HepG2 (cell line): ENCODE measurements at regions not wholly inside any gene's neighbourhood (a gene's known extent, or its start where the extent isn't known, plus 50 kb on each side); places are given as distances from the start of the nearest gene placed in this dataset.

ENCODE experiments used
- ATAC-seq: fragments of 200-7000 bp; cut with Tn5 transposase; 3 replicates; pipeline ENCODE4 v1.9.1; 2020; ENCODE audit warnings: mild to moderate bottlenecking, moderate library complexity
- BruUV-seq: library from RNA; stranded (reverse); fragments of 400-500 nt; replicated peaks from 2 replicates; lab custom pipeline; 2021; lab: Mats Ljungman, UMichigan
- CTCF ChIA-PET: fragments of 300-600 bp; formaldehyde crosslinking; extraction: SDS; loops from one replicate; lab custom pipeline; 2021; ENCODE audit warnings: low total read pairs, inconsistent platforms, low intra/inter-chr PET ratio; lab: Yijun Ruan, JAX
- POLR2A ChIA-PET: fragments of 350-600 bp; sonication (Branson Sonifier 250); formaldehyde crosslinking; loops from one replicate; lab custom pipeline; 2020; ENCODE audit warnings: antibody characterized with exemption, inconsistent platforms; lab: Yijun Ruan, JAX
- DNase-seq: peaks from one replicate; pipeline ENCODE4 v3.0.0-alpha.2; 2015; ENCODE audit warnings: low spot score
- FAIRE-seq: peaks from 3 replicates; lab custom pipeline; 2011; peaks lifted over from hg19 to GRCh38; lab: Jason Lieb, UNC
- H2AFZ ChIP-seq: one replicate; pipeline ENCODE4 v1.6.1; 2011; ENCODE audit warnings: low read length, inconsistent platforms
- H3K27ac ChIP-seq: fragments of 300-600 bp; 3 replicates; pipeline ENCODE4 v1.8.0; 2011; ENCODE audit warnings: mixed run types, mild to moderate bottlenecking, mixed read lengths, low read length, inconsistent platforms; ENCODE audit not compliant: insufficient read depth; ENCODE audit errors: extremely low read length
- H3K27me3 ChIP-seq, 2 experiments: fragments of 200-600 bp in 1 of 2; 2 replicates in 1 of 2; 3 replicates in 1 of 2; pipeline versions ENCODE4 v1.6.0 to v1.8.0; 2011; ENCODE audit warnings: low read length in 2 of 2, mild to moderate bottlenecking in 2 of 2, moderate library complexity in 2 of 2, inconsistent platforms in 1 of 2; ENCODE audit not compliant: insufficient read depth in 2 of 2, control insufficient read depth in 1 of 2
- H3K36me3 ChIP-seq, 2 experiments: fragments of 200-600 bp in 1 of 2; replicated peaks in 1 of 2; 2 replicates in 1 of 2; 3 replicates in 1 of 2; pipeline versions ENCODE4 v1.5.1 to v1.8.0; 2011; ENCODE audit warnings: low read length in 2 of 2, inconsistent platforms in 1 of 2; ENCODE audit not compliant: insufficient read depth in 2 of 2, control insufficient read depth in 1 of 2
- H3K4me1 ChIP-seq: 2 replicates; pipeline ENCODE4 v1.5.1; 2012; ENCODE audit warnings: low read length, inconsistent platforms; ENCODE audit not compliant: insufficient read depth
- H3K4me2 ChIP-seq: 2 replicates; pipeline ENCODE4 v1.6.0; 2011; ENCODE audit warnings: low read depth, low read length, inconsistent platforms
- H3K4me3 ChIP-seq, 3 experiments: fragments of 200-600 bp in 1 of 3; sonication (generic), shearing (Covaris generic) in 1 of 3; replicated peaks in 1 of 3; 2 replicates each; pipeline ENCODE4 v1.5.1; 2011 to 2016; ENCODE audit warnings: low read length in 3 of 3, inconsistent platforms in 2 of 3, low read depth in 2 of 3, mild to moderate bottlenecking in 2 of 3, control low read depth in 1 of 3, mixed read lengths in 1 of 3; ENCODE audit not compliant: insufficient read depth in 1 of 3
- H3K79me2 ChIP-seq: one replicate; pipeline ENCODE4 v1.6.1; 2011; ENCODE audit warnings: low read length, inconsistent platforms; ENCODE audit not compliant: insufficient read depth
- H3K9ac ChIP-seq: 2 replicates; pipeline ENCODE4 v1.6.0; 2011; ENCODE audit warnings: mild to moderate bottlenecking, low read depth, low read length, inconsistent platforms; ENCODE audit not compliant: insufficient read depth
- H3K9me3 ChIP-seq: 2 replicates; pipeline ENCODE4 v1.5.1; 2012; ENCODE audit warnings: mild to moderate bottlenecking, low read length
- H4K20me1 ChIP-seq: 2 replicates; pipeline ENCODE4 v1.6.0; 2011; ENCODE audit warnings: inconsistent platforms, mild to moderate bottlenecking, low read length, moderate library complexity; ENCODE audit not compliant: insufficient read depth
- BORCS8-MEF2B ChIP-seq: sonication (generic); formaldehyde crosslinking; IDR thresholded peaks from 2 replicates; pipeline ENCODE4 v1.8.0; 2022; ENCODE audit warnings: mild to moderate bottlenecking, missing genetic modification reagents
- FOXO4 ChIP-seq: sonication (generic); formaldehyde crosslinking; conservative IDR thresholded peaks from 2 replicates; pipeline ENCODE4 v1.8.1; 2023; ENCODE audit warnings: missing genetic modification reagents
- HINFP ChIP-seq: sonication (generic); formaldehyde crosslinking; IDR thresholded peaks from 2 replicates; pipeline ENCODE4 v1.4.0; 2020; ENCODE audit warnings: low read depth, mild to moderate bottlenecking, missing genetic modification reagents
- NCOA5 ChIP-seq: sonication (generic); formaldehyde crosslinking; IDR thresholded peaks from 2 replicates; pipeline ENCODE4 v1.4.0; 2020; ENCODE audit warnings: missing genetic modification reagents
- REPIN1 ChIP-seq: sonication (generic); formaldehyde crosslinking; IDR thresholded peaks from 2 replicates; pipeline ENCODE4 v1.8.0; 2022; ENCODE audit warnings: missing genetic modification reagents, low read depth, mild to moderate bottlenecking, borderline replicate concordance
- RFX1 ChIP-seq: fragments of 450-650 bp; IDR thresholded peaks from 2 replicates; pipeline ENCODE4 v1.6.1; 2017
- SMARCC2 ChIP-seq: fragments of 450-650 bp; IDR thresholded peaks from 2 replicates; pipeline ENCODE4 v1.6.1; 2017; ENCODE audit warnings: antibody characterized with exemption, mild to moderate bottlenecking
- SNAPC2 ChIP-seq: sonication (generic); formaldehyde crosslinking; IDR thresholded peaks from 2 replicates; pipeline ENCODE4 v1.8.1; 2022; ENCODE audit warnings: mild to moderate bottlenecking, missing genetic modification reagents
- TARDBP ChIP-seq: sonication (generic); formaldehyde crosslinking; IDR thresholded peaks from 2 replicates; pipeline ENCODE4 v1.8.0; 2022; ENCODE audit warnings: mild to moderate bottlenecking, missing genetic modification reagents
- ZBTB39 ChIP-seq: sonication (generic); formaldehyde crosslinking; IDR thresholded peaks from 2 replicates; pipeline ENCODE4 v1.5.0; 2020; ENCODE audit warnings: missing genetic modification reagents
- ZFY ChIP-seq: sonication (generic); formaldehyde crosslinking; IDR thresholded peaks from 2 replicates; pipeline ENCODE4 v1.4.0; 2020; ENCODE audit warnings: missing genetic modification reagents
- ZNF557 ChIP-seq: sonication (generic); formaldehyde crosslinking; IDR thresholded peaks from 2 replicates; pipeline ENCODE4 v1.4.0; 2020; ENCODE audit warnings: missing genetic modification reagents
- ZNF674 ChIP-seq: sonication (generic); formaldehyde crosslinking; IDR thresholded peaks from 2 replicates; pipeline ENCODE4 v1.5.0; 2020; ENCODE audit warnings: low read depth, mild to moderate bottlenecking, missing genetic modification reagents
- ZNF777 ChIP-seq: sonication (generic); formaldehyde crosslinking; IDR thresholded peaks from 2 replicates; pipeline ENCODE4 v1.4.0; 2020; ENCODE audit warnings: missing genetic modification reagents
- WGBS: methylation state at CpG from one replicate; pipeline ENCODE4 v1.1.6; 2017; ENCODE audit warnings: low lambda C conversion rate; 5-methylcytosine and 5-hydroxymethylcytosine counted together
- in situ Hi-C: cut with HindIII; loops from 2 replicates; pipeline ENCODE4 v1.10.0; 2017; ENCODE audit warnings: low pct_unique_long_range_greater_than_20kb; ENCODE audit not compliant: extremely low pct_ligation_motif_present
- intact Hi-C: fragments of 100-400 bp; cut with micrococcal nuclease; formaldehyde crosslinking; loops from one replicate; pipeline ENCODE4 v1.10.0; 2022; ENCODE audit not compliant: unreplicated experiment

GRCh38 chr4:140240237-140240636 lies 86.3 kb upstream of the MAML3 start (continued):
- TF ChIP-seq NCOA5 = no peak

DNA sequence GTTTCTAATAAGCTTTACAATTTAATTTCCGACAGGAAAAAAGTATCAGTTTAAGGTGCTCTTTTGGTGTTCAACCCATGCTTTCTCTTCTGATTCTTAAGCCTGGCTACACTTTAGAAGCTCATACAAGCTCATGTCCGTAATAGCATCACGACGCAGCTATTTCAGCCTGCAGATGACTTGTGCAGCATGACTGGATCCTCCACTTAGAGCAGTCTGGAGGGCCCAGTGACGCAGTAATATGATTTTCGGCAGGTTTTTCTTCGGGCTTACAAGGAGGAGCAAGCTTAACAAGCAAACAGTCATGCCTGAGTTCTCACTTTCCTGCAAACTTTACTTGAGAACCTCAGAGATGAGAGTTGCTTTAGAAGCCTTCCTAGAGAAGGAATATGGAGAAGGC lies 85.3 kb upstream of the MAML3 start:
- Histone ChIP-seq H3K79me2 (no peaks in the 10 kb centered on the region), H3K4me3 (no peak overlapping the region), H3K4me1 (no peaks in the 10 kb centered on the region), H4K20me1 (no peaks in the 10 kb centered on the region), H3K36me3 (no peaks in the 10 kb centered on the region), H3K9me3 (no peaks in the 10 kb centered on the region), H3K4me2 (no peak overlapping the region), H3K27me3 (peaks cover 0 to 24% of the 10 kb centered on the region in 2 experiments; a peak in 2 of 5 replicates), H3K27ac (no peak overlapping the region), H3K9ac (no peak overlapping the region), H2AFZ (no peak overlapping the region)
- no peak for TF ChIP-seq SMARCC2
- TF ChIP-seq ZNF674 = no peak
- no peak for TF ChIP-seq TARDBP
- TF ChIP-seq RFX1 = no peak
- in situ Hi-C loops (no loop called here), intact Hi-C loops (no loop called here)
- CTCF ChIA-PET = no interaction called here
- POLR2A ChIA-PET = no interaction called here
- BruUV-seq = no TSS peak
- 56% methylated on average over 7 of the region's 7 CpGs for WGBS
- FAIRE-seq = no peak
- DNase-seq = no peak
- ATAC-seq = no peak

- Histone ChIP-seq H3K79me2 (no peaks in the 10 kb centered on the region), H3K9me3 (no peaks in the 10 kb centered on the region), H3K27ac (no peak overlapping the region), H3K9ac (no peak overlapping the region), H3K27me3 (peaks cover 0 to 23% of the 10 kb centered on the region in 2 experiments; a peak in 2 of 5 replicates), H2AFZ (no peak overlapping the region), H3K36me3 (no peaks in the 10 kb centered on the region), H3K4me2 (no peak overlapping the region), H3K4me1 (no peaks in the 10 kb centered on the region), H3K4me3 (no peak overlapping the region), H4K20me1 (no peaks in the 10 kb centered on the region)
- BruUV-seq = no TSS peak
- ChIA-PET POLR2A (no interaction called here), CTCF (no interaction called here)
- FAIRE-seq (no peak), ATAC-seq (no peak), DNase-seq (no peak)
- in situ Hi-C loops (no loop called here), intact Hi-C loops (no loop called here)
- WGBS = 37% methylated on average over 7 of the region's 13 CpGs
- TF ChIP-seq SNAPC2 = no peak
- no peak for TF ChIP-seq BORCS8-MEF2B
- no peak for TF ChIP-seq ZBTB39
- TF ChIP-seq ZFY = no peak
- TF ChIP-seq REPIN1 = no peak
- TF ChIP-seq FOXO4 (CRISPR knock-in tag) = no peak
- TF ChIP-seq ZNF777 = no peak
- no peak for TF ChIP-seq ZNF557 (CRISPR knock-in tag)
- TF ChIP-seq HINFP (CRISPR knock-in tag) = no peak
These were observed 84.5 kb upstream of the MAML3 start for GRCh38 chr4:140238351-140239056.
